GM19238 (cell line): ENCODE measurements at regions not wholly inside any gene's neighbourhood (a gene's known extent, or its start where the extent isn't known, plus 50 kb on each side); places are given as distances from the start of the nearest gene placed in this dataset.
"Not testable (repeated sequence)": the region's sequence is repeated elsewhere in the genome, so short reads cannot be mapped to it uniquely, and the experiment has no call there.

Source experiments
- DNase-seq: peaks from one replicate; pipeline ENCODE4 v3.0.0; 2011; ENCODE audit warnings: low spot score; ENCODE audit not compliant: insufficient read length

GRCh38 chr4:17436047-17436749, 75.7 kb downstream of the QDPR start:
- DNase-seq: not testable (repeated sequence)

GRCh38 chr4:17433827-17434226, 78.1 kb downstream of the QDPR start:
- no peak for DNase-seq

GRCh38 chr4:17427991-17428390, 83.9 kb downstream of the QDPR start:
- DNase-seq: no peak

- DNase-seq: no peak
Measured at GRCh38 chr4:17426222-17426621, 85.7 kb downstream of the QDPR start.

- no peak for DNase-seq
Measured at GRCh38 chr4:17418010-17418409, 93.9 kb downstream of the QDPR start.

- no peak for DNase-seq
Measured at GRCh38 chr4:17414392-17414791, 97.5 kb downstream of the QDPR start.

GRCh38 chr4:17400686-17401085, 111.2 kb downstream of the QDPR start:
- no peak for DNase-seq

GRCh38 chr4:17398805-17399204, 113.1 kb downstream of the QDPR start:
- DNase-seq: no peak

GRCh38 chr4:17398035-17398434, 113.9 kb downstream of the QDPR start:
- no peak for DNase-seq

GRCh38 chr4:17397611-17398010, 114.3 kb downstream of the QDPR start:
- no peak for DNase-seq

GRCh38 chr4:17385403-17385802, 126.5 kb downstream of the QDPR start:
- DNase-seq: peak; percentile 15

- DNase-seq: no peak
Measured at GRCh38 chr4:17380347-17380746, 131.5 kb downstream of the QDPR start.

GRCh38 chr4:17376205-17376604, 135.7 kb downstream of the QDPR start:
- no peak for DNase-seq

- DNase-seq: no peak
Measured at GRCh38 chr4:17373666-17374065, 138.2 kb downstream of the QDPR start.

- DNase-seq: no peak
Measured at GRCh38 chr4:17370818-17371217, 141.1 kb downstream of the QDPR start.

GRCh38 chr4:17368408-17368807, 143.5 kb downstream of the QDPR start:
- DNase-seq: no peak

- no peak for DNase-seq
Measured at GRCh38 chr4:17367201-17367600, 144.7 kb downstream of the QDPR start.

- no peak for DNase-seq
Measured at GRCh38 chr4:17366496-17366895, 145.4 kb downstream of the QDPR start.

GRCh38 chr4:17362430-17362829, 149.5 kb downstream of the QDPR start:
- no peak for DNase-seq

GRCh38 chr4:17358241-17358640, 153.6 kb downstream of the QDPR start:
- no peak for DNase-seq

GRCh38 chr4:17356926-17357325, 155.0 kb downstream of the QDPR start:
- no peak for DNase-seq

GRCh38 chr4:17352357-17352756, 159.5 kb downstream of the QDPR start:
- DNase-seq: no peak

- peak; percentile 16 for DNase-seq
Measured at GRCh38 chr4:17347445-17347844, 164.4 kb downstream of the QDPR start.

- no peak for DNase-seq
Measured at GRCh38 chr4:17339376-17339775, 172.5 kb downstream of the QDPR start.
